ENCODE measurements at regions not wholly inside any gene's neighbourhood (a gene's known extent, or its start where the extent isn't known, plus 50 kb on each side); places are given as distances from the start of the nearest gene placed in this dataset.

DNA sequence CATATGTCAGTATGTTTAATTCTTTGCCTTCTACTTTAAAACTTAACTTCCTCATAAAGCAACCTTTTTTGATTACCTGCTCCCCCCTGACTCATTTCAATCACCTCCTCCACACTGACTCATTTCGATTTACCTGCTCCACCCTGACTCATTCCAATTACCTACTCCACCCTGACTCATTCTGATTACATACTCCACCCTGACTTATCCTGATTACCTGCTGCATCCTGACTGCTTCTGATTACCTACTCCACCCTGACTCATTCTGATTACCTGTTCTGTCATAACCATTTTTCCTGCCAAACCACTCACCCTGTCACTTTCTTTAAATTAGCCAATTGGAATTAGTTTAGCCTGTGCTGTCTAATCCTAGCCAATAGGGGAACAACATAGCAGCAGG is 263.6 kb downstream of the DDX3Y start:
- TF ChIP-seq, protein P1, sequence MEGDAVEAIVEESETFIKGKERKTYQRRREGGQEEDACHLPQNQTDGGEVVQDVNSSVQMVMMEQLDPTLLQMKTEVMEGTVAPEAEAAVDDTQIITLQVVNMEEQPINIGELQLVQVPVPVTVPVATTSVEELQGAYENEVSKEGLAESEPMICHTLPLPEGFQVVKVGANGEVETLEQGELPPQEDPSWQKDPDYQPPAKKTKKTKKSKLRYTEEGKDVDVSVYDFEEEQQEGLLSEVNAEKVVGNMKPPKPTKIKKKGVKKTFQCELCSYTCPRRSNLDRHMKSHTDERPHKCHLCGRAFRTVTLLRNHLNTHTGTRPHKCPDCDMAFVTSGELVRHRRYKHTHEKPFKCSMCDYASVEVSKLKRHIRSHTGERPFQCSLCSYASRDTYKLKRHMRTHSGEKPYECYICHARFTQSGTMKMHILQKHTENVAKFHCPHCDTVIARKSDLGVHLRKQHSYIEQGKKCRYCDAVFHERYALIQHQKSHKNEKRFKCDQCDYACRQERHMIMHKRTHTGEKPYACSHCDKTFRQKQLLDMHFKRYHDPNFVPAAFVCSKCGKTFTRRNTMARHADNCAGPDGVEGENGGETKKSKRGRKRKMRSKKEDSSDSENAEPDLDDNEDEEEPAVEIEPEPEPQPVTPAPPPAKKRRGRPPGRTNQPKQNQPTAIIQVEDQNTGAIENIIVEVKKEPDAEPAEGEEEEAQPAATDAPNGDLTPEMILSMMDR (conservative IDR thresholded peaks at IDR 0.05; ENCODE audit: low read length): no peak
- TF ChIP-seq EZH2phosphoT487 (IDR thresholded peaks at IDR 0.05; ENCODE audit: borderline replicate concordance, low read depth, low read length): no peak

Measured in OCI-LY7 (cell line).